ENCODE measurements at regions not wholly inside any gene's neighbourhood (a gene's known extent, or its start where the extent isn't known, plus 50 kb on each side); places are given as distances from the start of the nearest gene placed in this dataset.

GRCh38 chr7:79936281-79936983, 198.2 kb upstream of the GNAI1 start:
- Histone ChIP-seq H3K4me1 (no peaks in the 10 kb centered on the region), H3K9me3 (no peaks in the 10 kb centered on the region), H3K36me3 (ENCODE audit: control insufficient read depth, insufficient read depth, low read length) (no peaks in the 10 kb centered on the region), H3K27me3 (replicated peaks; ENCODE audit: control insufficient read depth, insufficient read depth, low read length) (no peaks in the 10 kb centered on the region), H3K4me3 (ENCODE audit: low read depth, low read length) (no peak overlapping the region)
- ChIA-PET POLR2A (no interaction called here), CTCF (no interaction called here)
- DNase-seq = no peak
- Mint-ChIP-seq H3K36me3 (ENCODE audit: insufficient read depth, unreplicated experiment) (no peaks in the 10 kb centered on the region), H3K9me3 (ENCODE audit: unreplicated experiment) (no peaks in the 10 kb centered on the region), H3K27ac (ENCODE audit: unreplicated experiment) (no peak overlapping the region), H3K27me3 (ENCODE audit: insufficient read depth, unreplicated experiment) (no peaks in the 10 kb centered on the region), H3K4me3 (ENCODE audit: unreplicated experiment) (no peak overlapping the region), H3K4me1 (ENCODE audit: low read depth, unreplicated experiment) (no peaks in the 10 kb centered on the region)
- intact Hi-C loops (cut with micrococcal nuclease; ENCODE audit: unreplicated experiment) = no loop called here
- no peak for TF ChIP-seq CTCF (IDR thresholded peaks at IDR 0.05; ENCODE audit: insufficient read depth in 1 of 2, low read depth in 1 of 2, low read length in 1 of 2, severe bottlenecking in 1 of 2, unreplicated experiment in 1 of 2)
- BruUV-seq (replicated peaks) = no TSS peak

- Histone ChIP-seq H3K27me3 (replicated peaks; ENCODE audit: control insufficient read depth, insufficient read depth, low read length) (no peaks in the 10 kb centered on the region), H3K4me1 (no peaks in the 10 kb centered on the region), H3K9me3 (no peaks in the 10 kb centered on the region), H3K4me3 (ENCODE audit: low read depth, low read length) (no peak overlapping the region), H3K36me3 (ENCODE audit: control insufficient read depth, insufficient read depth, low read length) (no peaks in the 10 kb centered on the region)
- intact Hi-C loops (cut with micrococcal nuclease; ENCODE audit: unreplicated experiment) = no loop called here
- H3K27me3 Mint-ChIP-seq (ENCODE audit: insufficient read depth, unreplicated experiment) = no peaks in the 10 kb centered on the region
- no peaks in the 10 kb centered on the region for H3K4me1 Mint-ChIP-seq (ENCODE audit: low read depth, unreplicated experiment)
- CTCF ChIA-PET = no interaction called here
- no peaks in the 10 kb centered on the region for H3K36me3 Mint-ChIP-seq (ENCODE audit: insufficient read depth, unreplicated experiment)
- POLR2A ChIA-PET = no interaction called here
- no peaks in the 10 kb centered on the region for H3K9me3 Mint-ChIP-seq (ENCODE audit: unreplicated experiment)
- H3K4me3 Mint-ChIP-seq (ENCODE audit: unreplicated experiment) = no peak overlapping the region
- BruUV-seq (replicated peaks) = no TSS peak
- no peak for DNase-seq
- H3K27ac Mint-ChIP-seq (ENCODE audit: unreplicated experiment) = no peak overlapping the region
- no peak for TF ChIP-seq CTCF (IDR thresholded peaks at IDR 0.05; ENCODE audit: insufficient read depth in 1 of 2, low read depth in 1 of 2, low read length in 1 of 2, severe bottlenecking in 1 of 2, unreplicated experiment in 1 of 2)
These were observed 199.9 kb upstream of the GNAI1 start for GRCh38 chr7:79934727-79935126.

- CTCF ChIA-PET = no interaction called here
These were observed 201.5 kb upstream of the GNAI1 start for GRCh38 chr7:79933144-79933543.

More at GRCh38 chr7:79933144-79933543, 201.5 kb upstream of the GNAI1 start:
- H3K9me3 Mint-ChIP-seq (ENCODE audit: unreplicated experiment) = no peaks in the 10 kb centered on the region
- H3K4me1 Mint-ChIP-seq (ENCODE audit: low read depth, unreplicated experiment) = no peaks in the 10 kb centered on the region
- DNase-seq = no peak
- Histone ChIP-seq H3K36me3 (ENCODE audit: control insufficient read depth, insufficient read depth, low read length) (no peaks in the 10 kb centered on the region), H3K4me1 (no peaks in the 10 kb centered on the region), H3K27me3 (replicated peaks; ENCODE audit: control insufficient read depth, insufficient read depth, low read length) (no peaks in the 10 kb centered on the region), H3K4me3 (ENCODE audit: low read depth, low read length) (no peak overlapping the region), H3K9me3 (no peaks in the 10 kb centered on the region)
- intact Hi-C loops (cut with micrococcal nuclease; ENCODE audit: unreplicated experiment) = no loop called here
- no peak overlapping the region for H3K4me3 Mint-ChIP-seq (ENCODE audit: unreplicated experiment)
- POLR2A ChIA-PET = no interaction called here
- no peak for TF ChIP-seq CTCF (IDR thresholded peaks at IDR 0.05; ENCODE audit: insufficient read depth in 1 of 2, low read depth in 1 of 2, low read length in 1 of 2, severe bottlenecking in 1 of 2, unreplicated experiment in 1 of 2)
- BruUV-seq (replicated peaks) = no TSS peak
- no peak overlapping the region for H3K27ac Mint-ChIP-seq (ENCODE audit: unreplicated experiment)
- H3K27me3 Mint-ChIP-seq (ENCODE audit: insufficient read depth, unreplicated experiment) = no peaks in the 10 kb centered on the region
- H3K36me3 Mint-ChIP-seq (ENCODE audit: insufficient read depth, unreplicated experiment) = no peaks in the 10 kb centered on the region
